ENCODE measurements at regions not wholly inside any gene's neighbourhood (a gene's known extent, or its start where the extent isn't known, plus 50 kb on each side); places are given as distances from the start of the nearest gene placed in this dataset.
A peak's percentile ranks its signal among the peaks of the same experiment; 100 is the strongest.
"Not testable (repeated sequence)": the region's sequence is repeated elsewhere in the genome, so short reads cannot be mapped to it uniquely, and the experiment has no call there.

DNA sequence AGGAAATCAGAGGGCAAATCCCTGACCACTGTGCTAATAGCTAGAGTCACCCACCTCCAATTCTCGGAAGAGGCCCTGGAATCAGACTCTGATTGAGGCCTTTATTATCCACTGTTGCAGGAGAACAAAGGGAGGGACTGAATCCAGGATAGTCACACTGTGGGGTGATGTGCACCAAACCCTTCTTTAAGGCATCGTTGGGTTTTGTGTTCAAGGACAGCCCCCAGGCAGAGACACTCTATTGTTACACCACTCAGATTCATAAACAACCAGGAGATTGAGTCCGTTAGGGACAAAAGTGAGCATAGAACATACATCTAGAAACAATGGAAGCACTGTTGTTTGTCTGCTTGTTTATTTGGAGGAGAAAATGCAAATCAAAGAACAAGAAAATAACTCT is 124.6 kb upstream of the TBCA start:
- H3K4me1 ChIP-seq (replicated peaks in 1 of 2), result no peaks in the 10 kb centered on the region
- H3K9me3 ChIP-seq (replicated peaks in 1 of 3), result no peaks in the 10 kb centered on the region
- no peak for DNase-seq
- TF ChIP-seq, protein P1, sequence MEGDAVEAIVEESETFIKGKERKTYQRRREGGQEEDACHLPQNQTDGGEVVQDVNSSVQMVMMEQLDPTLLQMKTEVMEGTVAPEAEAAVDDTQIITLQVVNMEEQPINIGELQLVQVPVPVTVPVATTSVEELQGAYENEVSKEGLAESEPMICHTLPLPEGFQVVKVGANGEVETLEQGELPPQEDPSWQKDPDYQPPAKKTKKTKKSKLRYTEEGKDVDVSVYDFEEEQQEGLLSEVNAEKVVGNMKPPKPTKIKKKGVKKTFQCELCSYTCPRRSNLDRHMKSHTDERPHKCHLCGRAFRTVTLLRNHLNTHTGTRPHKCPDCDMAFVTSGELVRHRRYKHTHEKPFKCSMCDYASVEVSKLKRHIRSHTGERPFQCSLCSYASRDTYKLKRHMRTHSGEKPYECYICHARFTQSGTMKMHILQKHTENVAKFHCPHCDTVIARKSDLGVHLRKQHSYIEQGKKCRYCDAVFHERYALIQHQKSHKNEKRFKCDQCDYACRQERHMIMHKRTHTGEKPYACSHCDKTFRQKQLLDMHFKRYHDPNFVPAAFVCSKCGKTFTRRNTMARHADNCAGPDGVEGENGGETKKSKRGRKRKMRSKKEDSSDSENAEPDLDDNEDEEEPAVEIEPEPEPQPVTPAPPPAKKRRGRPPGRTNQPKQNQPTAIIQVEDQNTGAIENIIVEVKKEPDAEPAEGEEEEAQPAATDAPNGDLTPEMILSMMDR (IDR thresholded peaks at IDR 0.05), result no peak
- TF ChIP-seq POLR2A (IDR thresholded peaks at IDR 0.05), result no peak
- no peak overlapping the region for H3K4me3 ChIP-seq
- no peaks in the 10 kb centered on the region for H3K27me3 ChIP-seq
- intact Hi-C loops (cut with DNase I), result no loop called here
- 73 to 86% (median 80%) methylated on average over 3 of the region's 3 CpGs for whole genome bisulfite sequencing, 4 donors
- no peaks in the 10 kb centered on the region for H3K36me3 ChIP-seq (replicated peaks in 1 of 2)
- no peak overlapping the region for H3K27ac ChIP-seq

DNA sequence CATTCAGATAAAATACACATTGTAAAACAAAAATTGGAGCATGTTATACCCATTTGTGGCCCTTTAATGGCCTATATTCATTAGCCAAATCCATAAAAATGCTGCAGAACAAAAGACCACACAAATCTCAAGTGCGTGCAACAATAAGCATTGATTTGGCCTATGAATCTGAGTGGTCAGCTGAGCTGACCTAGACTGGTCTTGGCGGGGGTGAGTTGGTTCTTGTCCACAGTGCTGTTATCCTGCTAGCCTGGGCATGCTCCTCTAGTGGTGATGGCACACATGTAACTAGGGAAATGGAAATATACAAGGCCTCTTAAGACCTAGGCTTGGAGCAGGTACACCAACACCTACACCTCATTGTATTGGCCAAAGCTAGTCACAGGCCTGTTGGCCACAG is 122.2 kb upstream of the TBCA start:
- Histone ChIP-seq H3K4me1 (replicated peaks in 1 of 2) (no peaks in the 10 kb centered on the region), H3K9me3 (replicated peaks in 1 of 3) (no peaks in the 10 kb centered on the region), H3K27ac (no peak overlapping the region), H3K27me3 (no peaks in the 10 kb centered on the region), H3K4me3 (no peak overlapping the region), H3K36me3 (replicated peaks in 1 of 2) (no peaks in the 10 kb centered on the region)
- 94 to 100% (median 95%) methylated on average over 2 of the region's 2 CpGs for WGBS, 4 donors
- intact Hi-C loops (cut with DNase I), result no loop called here
- no peak for DNase-seq
- TF ChIP-seq, protein P1 (IDR thresholded peaks at IDR 0.05), result no peak
- no peak for TF ChIP-seq POLR2A (IDR thresholded peaks at IDR 0.05)

DNA sequence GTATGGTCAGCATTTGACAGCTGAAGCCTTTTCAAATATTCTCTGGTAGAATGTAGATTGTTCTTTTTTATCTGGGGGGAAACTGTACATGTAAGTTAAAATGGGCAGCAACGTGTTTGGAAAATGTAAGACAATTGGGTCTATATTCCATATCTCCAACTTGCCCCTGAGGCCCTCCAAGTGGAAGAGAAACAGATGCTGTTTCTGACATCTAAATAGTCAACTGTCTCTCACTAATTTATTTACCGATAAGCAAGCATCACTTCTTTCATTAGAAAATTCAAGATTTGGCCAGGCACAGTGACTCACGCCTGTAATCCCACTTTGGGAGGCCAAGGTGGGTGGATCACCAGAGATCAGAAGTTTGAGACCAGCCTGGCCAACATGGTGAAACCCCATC is 120.2 kb upstream of the TBCA start:
- H3K36me3 ChIP-seq (replicated peaks in 1 of 2), result no peaks in the 10 kb centered on the region
- WGBS, 4 donors, result 88 to 92% (median 90%) methylated on average over 3 of the region's 3 CpGs
- no peaks in the 10 kb centered on the region for H3K4me1 ChIP-seq (replicated peaks in 1 of 2)
- no peaks in the 10 kb centered on the region for H3K9me3 ChIP-seq (replicated peaks in 1 of 3)
- DNase-seq, result no peak
- intact Hi-C loops (cut with DNase I), result no loop called here
- TF ChIP-seq, protein P1 (IDR thresholded peaks at IDR 0.05), result no peak
- no peak for TF ChIP-seq POLR2A (IDR thresholded peaks at IDR 0.05)
- H3K27ac ChIP-seq, result no peak overlapping the region
- no peaks in the 10 kb centered on the region for H3K27me3 ChIP-seq
- no peak overlapping the region for H3K4me3 ChIP-seq

DNA sequence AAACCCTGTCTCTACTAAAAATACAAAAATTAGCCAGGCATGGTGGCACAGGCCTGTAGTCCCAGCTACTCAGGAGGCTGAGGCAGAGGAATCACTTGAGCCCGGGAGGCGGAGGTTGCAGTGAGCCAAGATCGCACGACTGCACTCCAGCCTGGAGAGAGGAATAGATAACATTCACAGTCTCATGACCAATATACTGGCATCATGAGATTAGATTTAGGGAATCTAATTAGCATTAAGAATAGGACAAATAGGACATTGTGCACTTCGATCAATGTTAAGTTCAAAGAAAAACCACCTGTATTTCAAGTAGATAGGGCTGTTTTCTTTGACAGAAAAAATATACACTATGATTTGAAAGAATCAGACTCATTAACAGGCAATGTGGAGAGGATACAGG is 118.0 kb upstream of the TBCA start:
- H3K4me3 ChIP-seq; intact Hi-C loops (cut with DNase I); DNase-seq; H3K4me1 ChIP-seq (replicated peaks in 1 of 2); H3K9me3 ChIP-seq (replicated peaks in 1 of 3); H3K27ac ChIP-seq; H3K36me3 ChIP-seq (replicated peaks in 1 of 2); H3K27me3 ChIP-seq: not testable (repeated sequence)
- WGBS, 4 donors, result 83 to 87% (median 84%) methylated on average over 5 of the region's 5 CpGs

DNA sequence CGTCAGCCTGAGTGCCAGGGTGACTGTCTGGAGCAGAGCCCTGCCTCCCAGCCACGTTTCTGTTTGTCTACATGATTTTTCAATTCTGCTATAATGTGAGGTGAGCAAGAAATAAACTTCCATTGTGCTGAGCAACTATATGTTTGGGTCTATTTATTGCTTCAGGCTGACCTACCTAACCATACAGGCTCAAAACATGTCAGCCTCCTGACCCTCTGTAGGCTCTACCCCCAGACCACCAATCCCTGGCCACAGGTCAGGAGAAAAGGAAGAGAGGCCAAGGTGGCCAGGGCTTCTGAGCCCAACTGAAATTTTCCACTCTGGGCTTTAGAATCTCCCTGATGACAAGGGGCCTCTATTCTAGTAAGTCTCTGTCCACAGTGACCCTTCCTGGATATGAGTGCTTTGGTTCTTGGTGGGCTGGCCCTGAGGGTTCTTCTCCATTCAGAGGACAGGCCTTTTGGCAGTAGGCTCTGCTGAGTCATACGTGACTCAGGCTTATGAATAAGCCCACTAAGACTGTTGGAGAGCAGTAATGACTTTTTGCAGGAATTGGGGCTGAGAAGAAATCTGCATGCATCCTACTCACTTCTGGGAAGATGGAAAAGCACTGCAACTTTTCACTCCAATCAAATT is 117.2 kb upstream of the TBCA start:
- 47 to 69% (median 57%) methylated on average over 3 of the region's 3 CpGs for WGBS, 4 donors
- intact Hi-C loops (cut with DNase I), result no loop called here

More for the DNA sequence above, 117.2 kb upstream of the TBCA start:
- H3K27ac ChIP-seq, result peak overlapping the region in 2 of 5 donors; percentile 43 to 60
- H3K4me1 ChIP-seq (replicated peaks in 1 of 2), result no peaks in the 10 kb centered on the region
- H3K27me3 ChIP-seq, result no peaks in the 10 kb centered on the region
- H3K9me3 ChIP-seq (replicated peaks in 1 of 3), result no peaks in the 10 kb centered on the region
- no peaks in the 10 kb centered on the region for H3K36me3 ChIP-seq (replicated peaks in 1 of 2)
- DNase-seq, result peak; percentile 45 to 89 (median 78)
- no peak overlapping the region for H3K4me3 ChIP-seq
- no peak for TF ChIP-seq POLR2A (IDR thresholded peaks at IDR 0.05)
- TF ChIP-seq, protein P1 (IDR thresholded peaks at IDR 0.05), result no peak

Data from adrenal gland (tissue), 9 donors.